ENCODE measurements at regions not wholly inside any gene's neighbourhood (a gene's known extent, or its start where the extent isn't known, plus 50 kb on each side); places are given as distances from the start of the nearest gene placed in this dataset.

- TF ChIP-seq POLR2A (IDR thresholded peaks at IDR 0.05) = no peak
- TF ChIP-seq CTCF (IDR thresholded peaks at IDR 0.05) = no peak
Measured at GRCh38 chr10:98326621-98327027, 58.6 kb upstream of the LOXL4 start.

All from body of pancreas (tissue), 4 donors.